ENCODE measurements at regions not wholly inside any gene's neighbourhood (a gene's known extent, or its start where the extent isn't known, plus 50 kb on each side); places are given as distances from the start of the nearest gene placed in this dataset.

DNA sequence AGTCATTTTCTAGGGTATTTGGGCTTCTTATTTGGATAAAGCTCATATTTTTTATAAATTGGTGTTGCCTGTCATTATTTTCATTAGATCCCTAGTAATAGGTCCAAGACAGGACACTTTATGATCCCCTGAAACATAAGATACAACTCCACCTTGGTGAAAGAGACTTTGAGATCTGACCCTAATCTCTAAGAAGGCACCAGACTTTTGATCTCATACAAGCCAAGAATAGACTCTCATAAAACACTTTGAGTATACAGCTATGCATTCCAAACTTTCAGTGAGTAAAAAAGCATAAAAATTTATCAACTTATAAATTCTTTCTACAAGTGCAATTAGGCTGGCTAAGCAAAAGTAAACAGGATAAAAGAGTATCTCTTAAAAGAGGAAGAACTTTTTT is 451.2 kb downstream of the MN1 start:
- Histone ChIP-seq H3K36me3 (ENCODE audit: control insufficient read depth in 2 of 2, insufficient read depth in 2 of 2, low read length in 1 of 2) (no peaks in the 10 kb centered on the region), H3K4me1 (ENCODE audit: control insufficient read depth in 2 of 2, insufficient read depth in 2 of 2, low read length in 2 of 2) (no peaks in the 10 kb centered on the region), H3K9me3 (ENCODE audit: control insufficient read depth in 2 of 2, insufficient read depth in 1 of 2, low read length in 1 of 2) (no peaks in the 10 kb centered on the region), H3K27ac (ENCODE audit: low read depth in 1 of 2, low read length in 1 of 2) (no peak overlapping the region), H3K4me3 (ENCODE audit: low read length in 2 of 2) (no peak overlapping the region), H3K27me3 (ENCODE audit: control insufficient read depth in 2 of 2, insufficient read depth in 1 of 2, low read length in 1 of 2) (no peaks in the 10 kb centered on the region)
- DNase-seq (ENCODE audit: low read depth in 6 of 9, low spot score in 9 of 9), result no peak

DNA sequence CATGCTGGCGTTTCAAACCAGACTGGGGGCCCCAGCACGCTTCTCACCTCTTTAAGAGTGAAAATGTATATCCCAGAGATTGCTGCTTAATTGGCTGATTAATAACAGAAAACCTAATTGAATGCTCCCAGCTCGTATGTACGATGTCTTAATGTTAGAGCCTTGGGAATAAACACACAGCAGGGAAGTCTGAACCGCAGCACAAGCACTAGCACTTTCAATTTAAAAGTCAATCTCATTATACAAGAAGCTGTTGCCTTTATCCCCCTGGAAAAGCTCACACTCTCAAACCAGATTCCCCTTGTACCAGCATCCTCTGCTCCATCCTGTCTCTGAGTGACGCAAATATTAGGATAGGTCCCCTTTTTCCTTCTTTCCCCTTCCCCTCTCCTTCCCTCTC is 449.1 kb downstream of the MN1 start:
- no peak for DNase-seq (ENCODE audit: low read depth in 6 of 9, low spot score in 9 of 9)

DNA sequence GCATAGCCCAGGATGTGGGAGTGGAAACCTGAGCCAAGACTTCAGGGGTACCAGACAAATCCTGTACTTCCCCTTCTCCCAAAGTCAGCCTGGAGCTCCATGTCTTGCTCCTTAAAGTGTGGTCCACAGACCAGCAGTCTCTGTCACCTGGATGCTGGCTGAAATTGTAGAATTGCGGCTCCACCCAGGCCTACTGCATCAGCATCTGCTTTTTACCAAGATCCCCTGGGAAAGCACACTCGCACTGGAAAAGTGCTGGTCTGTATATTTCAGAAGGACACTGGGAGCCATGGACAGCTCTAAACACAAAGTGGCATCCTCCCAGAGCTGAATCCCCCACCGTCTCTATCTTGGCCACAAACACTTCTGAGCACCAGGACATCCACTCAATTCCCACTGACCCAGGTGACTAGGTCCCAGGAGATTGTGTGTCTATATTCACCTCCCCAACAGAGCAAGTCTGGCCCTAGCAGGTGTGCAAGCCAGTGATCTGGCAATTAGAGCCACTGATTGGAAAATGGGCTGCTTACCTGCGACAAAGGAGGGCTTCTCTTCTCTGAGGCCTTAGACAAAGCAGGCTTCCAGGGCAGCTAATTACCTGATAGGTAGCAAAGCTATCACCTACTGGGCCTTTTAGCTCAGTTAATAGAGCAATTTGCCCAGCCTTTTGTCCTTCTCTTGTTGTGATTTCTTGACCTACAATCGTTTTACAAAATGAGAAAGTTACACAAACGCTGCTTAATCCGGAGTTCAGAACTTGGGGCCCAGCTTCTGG is 443.3 kb downstream of the MN1 start:
- H3K9me3 ChIP-seq (ENCODE audit: control insufficient read depth in 2 of 2, insufficient read depth in 1 of 2, low read length in 1 of 2), result no peaks in the 10 kb centered on the region
- no peaks in the 10 kb centered on the region for H3K4me1 ChIP-seq (ENCODE audit: control insufficient read depth in 2 of 2, insufficient read depth in 2 of 2, low read length in 2 of 2)
- no peak overlapping the region for H3K4me3 ChIP-seq (ENCODE audit: low read length in 2 of 2)
- H3K27me3 ChIP-seq (ENCODE audit: control insufficient read depth in 2 of 2, insufficient read depth in 1 of 2, low read length in 1 of 2), result no peaks in the 10 kb centered on the region
- WGBS, result 90% methylated on average over 7 of the region's 7 CpGs
- no peaks in the 10 kb centered on the region for H3K36me3 ChIP-seq (ENCODE audit: control insufficient read depth in 2 of 2, insufficient read depth in 2 of 2, low read length in 1 of 2)
- no peak for DNase-seq (ENCODE audit: low read depth in 6 of 9, low spot score in 9 of 9)
- no peak overlapping the region for H3K27ac ChIP-seq (ENCODE audit: low read depth in 1 of 2, low read length in 1 of 2)

More for the DNA sequence above, 449.1 kb downstream of the MN1 start:
- no peak overlapping the region for H3K4me3 ChIP-seq (ENCODE audit: low read length in 2 of 2)
- no peaks in the 10 kb centered on the region for H3K27me3 ChIP-seq (ENCODE audit: control insufficient read depth in 2 of 2, insufficient read depth in 1 of 2, low read length in 1 of 2)
- H3K36me3 ChIP-seq (ENCODE audit: control insufficient read depth in 2 of 2, insufficient read depth in 2 of 2, low read length in 1 of 2), result no peaks in the 10 kb centered on the region
- no peak overlapping the region for H3K27ac ChIP-seq (ENCODE audit: low read depth in 1 of 2, low read length in 1 of 2)
- H3K4me1 ChIP-seq (ENCODE audit: control insufficient read depth in 2 of 2, insufficient read depth in 2 of 2, low read length in 2 of 2), result no peaks in the 10 kb centered on the region
- 69% methylated on average over 6 of the region's 6 CpGs for WGBS
- H3K9me3 ChIP-seq (ENCODE audit: control insufficient read depth in 2 of 2, insufficient read depth in 1 of 2, low read length in 1 of 2), result no peaks in the 10 kb centered on the region

DNA sequence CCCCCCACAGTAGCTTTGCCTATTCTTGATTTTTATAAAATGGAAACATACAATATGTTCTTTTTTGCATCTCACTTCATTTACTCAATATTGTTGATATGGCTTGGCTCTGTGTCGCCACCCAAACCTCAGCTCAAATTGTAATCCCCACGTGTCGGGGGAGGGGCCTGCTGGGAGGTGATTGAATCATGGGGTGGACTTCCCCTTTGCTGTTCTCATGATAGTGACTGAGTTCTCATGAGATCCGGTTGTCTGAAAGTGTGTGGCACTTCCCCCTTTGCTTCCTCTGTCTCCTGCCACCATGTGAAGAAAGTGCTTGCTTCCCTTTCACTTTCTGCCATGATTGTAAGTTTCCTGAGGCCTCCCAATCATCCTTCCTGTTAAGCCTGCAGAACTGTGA is 431.3 kb downstream of the MN1 start:
- DNase-seq (ENCODE audit: low read depth in 6 of 9, low spot score in 9 of 9), result no peak
- H3K27me3 ChIP-seq (ENCODE audit: control insufficient read depth in 2 of 2, insufficient read depth in 1 of 2, low read length in 1 of 2), result no peaks in the 10 kb centered on the region
- H3K9me3 ChIP-seq (ENCODE audit: control insufficient read depth in 2 of 2, insufficient read depth in 1 of 2, low read length in 1 of 2), result peaks cover 0 to 1% of the 10 kb centered on the region in 2 donors
- 46% methylated on average over 4 of the region's 4 CpGs for WGBS
- no peak overlapping the region for H3K4me3 ChIP-seq (ENCODE audit: low read length in 2 of 2)
- H3K27ac ChIP-seq (ENCODE audit: low read depth in 1 of 2, low read length in 1 of 2), result no peak overlapping the region
- H3K4me1 ChIP-seq (ENCODE audit: control insufficient read depth in 2 of 2, insufficient read depth in 2 of 2, low read length in 2 of 2), result no peaks in the 10 kb centered on the region
- H3K36me3 ChIP-seq (ENCODE audit: control insufficient read depth in 2 of 2, insufficient read depth in 2 of 2, low read length in 1 of 2), result no peaks in the 10 kb centered on the region

DNA sequence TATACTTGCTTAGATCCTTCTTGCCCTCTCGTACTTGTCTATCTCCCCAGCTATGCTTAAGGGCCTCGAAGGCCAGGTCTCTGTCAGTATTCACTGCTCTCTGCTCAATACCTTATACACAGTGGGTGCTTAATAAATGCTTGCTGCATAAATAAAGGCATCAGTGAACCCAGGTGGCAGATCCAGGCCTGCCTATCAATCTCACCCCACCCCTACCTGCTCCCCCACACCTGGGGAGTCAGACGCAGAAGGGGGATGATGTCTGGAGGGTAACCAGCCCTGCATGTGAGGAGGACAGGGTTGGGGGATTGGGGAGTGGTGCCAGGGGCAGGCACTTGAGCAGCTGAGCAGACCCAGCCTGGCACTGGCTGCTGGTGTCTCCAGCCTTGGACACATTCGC is 430.6 kb downstream of the MN1 start:
- H3K27me3 ChIP-seq (ENCODE audit: control insufficient read depth in 2 of 2, insufficient read depth in 1 of 2, low read length in 1 of 2), result no peaks in the 10 kb centered on the region
- peaks cover 0 to 1% of the 10 kb centered on the region in 2 donors for H3K9me3 ChIP-seq (ENCODE audit: control insufficient read depth in 2 of 2, insufficient read depth in 1 of 2, low read length in 1 of 2)
- DNase-seq (ENCODE audit: low read depth in 6 of 9, low spot score in 9 of 9), result no peak
- no peaks in the 10 kb centered on the region for H3K36me3 ChIP-seq (ENCODE audit: control insufficient read depth in 2 of 2, insufficient read depth in 2 of 2, low read length in 1 of 2)
- no peak overlapping the region for H3K4me3 ChIP-seq (ENCODE audit: low read length in 2 of 2)
- WGBS, result 93% methylated on average over 4 of the region's 4 CpGs
- no peak overlapping the region for H3K27ac ChIP-seq (ENCODE audit: low read depth in 1 of 2, low read length in 1 of 2)
- no peaks in the 10 kb centered on the region for H3K4me1 ChIP-seq (ENCODE audit: control insufficient read depth in 2 of 2, insufficient read depth in 2 of 2, low read length in 2 of 2)

DNA sequence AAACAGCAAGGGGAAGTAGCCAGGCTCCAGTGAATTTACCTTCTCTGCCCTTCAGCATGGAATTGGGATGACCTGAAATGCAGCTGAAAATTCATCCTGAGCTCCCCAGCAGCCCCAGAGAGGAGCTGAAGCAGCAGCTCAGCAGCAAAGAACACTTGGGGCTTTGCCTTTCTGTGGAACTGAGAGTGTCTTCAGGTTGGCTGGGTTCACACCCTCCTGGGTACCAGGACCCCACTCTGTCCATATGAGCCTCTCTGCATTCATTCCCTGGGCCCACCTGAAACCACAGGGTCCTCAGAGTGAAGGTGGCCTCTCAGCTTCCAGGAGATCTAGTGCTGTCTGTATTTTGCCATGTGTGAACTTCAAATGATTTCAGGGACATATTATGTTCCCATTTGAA is 429.2 kb downstream of the MN1 start:
- Histone ChIP-seq H3K27ac (ENCODE audit: low read depth in 1 of 2, low read length in 1 of 2) (no peak overlapping the region), H3K9me3 (ENCODE audit: control insufficient read depth in 2 of 2, insufficient read depth in 1 of 2, low read length in 1 of 2) (peaks cover 0 to 1% of the 10 kb centered on the region in 2 donors), H3K36me3 (ENCODE audit: control insufficient read depth in 2 of 2, insufficient read depth in 2 of 2, low read length in 1 of 2) (no peaks in the 10 kb centered on the region), H3K4me3 (ENCODE audit: low read length in 2 of 2) (no peak overlapping the region), H3K27me3 (ENCODE audit: control insufficient read depth in 2 of 2, insufficient read depth in 1 of 2, low read length in 1 of 2) (no peaks in the 10 kb centered on the region), H3K4me1 (ENCODE audit: control insufficient read depth in 2 of 2, insufficient read depth in 2 of 2, low read length in 2 of 2) (no peaks in the 10 kb centered on the region)
- DNase-seq (ENCODE audit: low read depth in 6 of 9, low spot score in 9 of 9), result no peak

DNA sequence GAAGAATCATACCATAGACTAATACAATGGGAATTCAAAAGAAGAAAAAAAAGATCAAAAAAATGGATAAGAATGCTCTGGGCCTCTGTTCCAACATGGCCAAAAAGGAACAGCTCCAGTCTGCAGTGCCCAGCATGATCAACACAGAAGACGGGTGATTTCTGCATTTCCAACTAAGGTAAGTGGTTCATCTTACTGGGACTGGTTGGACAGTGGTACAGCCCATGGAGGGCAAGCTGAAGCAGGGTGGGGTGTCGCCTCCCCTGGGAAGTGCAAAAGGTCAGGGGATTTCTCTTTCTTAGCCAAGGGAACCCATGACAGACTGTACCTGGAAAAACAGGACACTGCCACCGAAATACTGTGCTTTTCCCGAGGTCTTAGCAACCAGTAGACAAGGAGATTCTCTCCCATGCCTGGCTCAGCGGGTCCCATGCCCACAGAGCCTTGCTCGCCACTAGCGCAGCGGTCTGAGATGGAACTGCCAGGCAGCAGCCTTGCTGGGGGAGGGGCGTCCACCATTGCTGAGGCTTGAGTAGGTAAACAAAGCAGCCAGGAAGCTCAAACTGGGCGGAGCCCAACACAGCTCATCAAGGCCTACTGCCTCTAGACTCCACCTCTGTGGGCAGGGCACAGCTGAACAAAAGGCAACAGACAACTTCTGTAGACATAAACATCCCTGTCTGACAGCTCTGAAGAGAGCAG is 428.4 kb downstream of the MN1 start:
- WGBS, result 86% methylated on average over 10 of the region's 10 CpGs
- no peaks in the 10 kb centered on the region for H3K36me3 ChIP-seq (ENCODE audit: control insufficient read depth in 2 of 2, insufficient read depth in 2 of 2, low read length in 1 of 2)
- peaks cover 0 to 1% of the 10 kb centered on the region in 2 donors for H3K9me3 ChIP-seq (ENCODE audit: control insufficient read depth in 2 of 2, insufficient read depth in 1 of 2, low read length in 1 of 2)
- H3K27me3 ChIP-seq (ENCODE audit: control insufficient read depth in 2 of 2, insufficient read depth in 1 of 2, low read length in 1 of 2), result no peaks in the 10 kb centered on the region
- DNase-seq (ENCODE audit: low read depth in 6 of 9, low spot score in 9 of 9), result peak in 1 of 9 donors; percentile 6
- H3K4me1 ChIP-seq (ENCODE audit: control insufficient read depth in 2 of 2, insufficient read depth in 2 of 2, low read length in 2 of 2), result no peaks in the 10 kb centered on the region
- no peak overlapping the region for H3K4me3 ChIP-seq (ENCODE audit: low read length in 2 of 2)
- no peak overlapping the region for H3K27ac ChIP-seq (ENCODE audit: low read depth in 1 of 2, low read length in 1 of 2)

DNA sequence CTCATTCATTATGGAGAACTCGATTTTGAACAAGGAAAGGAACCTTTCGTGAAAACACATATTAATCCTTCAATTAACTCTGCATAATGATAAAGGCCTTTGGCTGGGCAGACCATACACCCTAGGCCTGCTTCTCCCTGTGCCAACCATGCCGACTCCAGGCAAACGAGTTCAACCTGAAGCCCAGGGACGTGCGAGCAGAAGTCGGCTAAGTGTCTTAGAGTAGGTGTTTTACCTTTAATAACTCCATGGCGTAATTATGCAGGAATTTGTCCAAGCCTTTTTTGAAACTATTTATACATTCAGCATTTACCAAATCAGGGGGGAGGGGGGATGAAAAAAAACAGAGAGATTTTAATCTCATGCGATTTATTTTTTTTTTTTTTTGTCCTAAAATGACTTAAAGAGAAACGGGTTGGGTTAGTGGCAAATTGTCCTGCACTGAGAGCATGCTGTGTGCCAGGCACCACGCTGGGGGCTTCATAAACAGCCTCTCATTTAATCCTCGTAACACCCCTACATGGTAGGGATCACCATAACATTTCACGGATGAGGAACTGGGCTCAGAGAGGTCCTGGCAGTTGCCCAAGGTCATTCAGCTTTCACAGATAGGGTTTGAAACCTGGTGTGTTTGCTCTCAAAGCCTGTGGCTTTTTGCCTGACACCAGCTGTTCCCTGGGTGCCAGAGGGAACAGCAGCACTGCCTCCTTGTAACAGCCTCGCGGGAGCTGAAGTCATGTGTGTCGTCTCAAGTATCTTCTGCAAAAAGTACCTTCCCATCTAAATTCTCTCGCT is 423.9 kb downstream of the MN1 start:
- Histone ChIP-seq H3K4me1 (ENCODE audit: control insufficient read depth in 2 of 2, insufficient read depth in 2 of 2, low read length in 2 of 2) (no peaks in the 10 kb centered on the region), H3K27ac (ENCODE audit: low read depth in 1 of 2, low read length in 1 of 2) (no peak overlapping the region), H3K27me3 (ENCODE audit: control insufficient read depth in 2 of 2, insufficient read depth in 1 of 2, low read length in 1 of 2) (no peaks in the 10 kb centered on the region), H3K36me3 (ENCODE audit: control insufficient read depth in 2 of 2, insufficient read depth in 2 of 2, low read length in 1 of 2) (no peaks in the 10 kb centered on the region), H3K9me3 (ENCODE audit: control insufficient read depth in 2 of 2, insufficient read depth in 1 of 2, low read length in 1 of 2) (no peaks in the 10 kb centered on the region), H3K4me3 (ENCODE audit: low read length in 2 of 2) (no peak overlapping the region)
- 88% methylated on average over 17 of the region's 17 CpGs for WGBS
- DNase-seq (ENCODE audit: low read depth in 6 of 9, low spot score in 9 of 9), result peak in 1 of 9 donors; percentile 2

DNA sequence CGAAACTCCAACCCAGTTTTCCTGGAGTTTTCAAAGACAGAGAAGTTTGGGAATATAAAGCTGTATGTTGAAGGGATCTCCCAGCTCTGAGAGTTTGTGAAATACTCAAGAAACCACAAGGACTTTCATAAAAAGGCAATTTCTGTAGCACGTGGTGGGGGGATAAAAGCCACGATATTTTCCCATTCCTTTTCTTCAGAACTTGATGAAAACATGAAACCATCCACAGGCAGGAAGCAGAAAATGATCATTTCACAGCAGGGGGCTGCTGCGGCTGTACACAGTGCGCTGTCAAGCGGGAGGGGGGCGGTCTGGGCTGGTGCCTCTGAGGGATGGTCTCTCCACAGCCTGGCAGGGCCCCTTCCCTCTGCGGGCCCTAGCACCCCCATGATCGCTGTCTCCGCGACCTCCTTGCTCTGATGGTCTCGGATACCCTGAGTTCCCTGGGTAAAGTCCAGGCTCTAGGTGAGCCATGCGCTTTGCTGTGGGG is 423.2 kb downstream of the MN1 start:
- DNase-seq (ENCODE audit: low read depth in 6 of 9, low spot score in 9 of 9), result no peak
- H3K4me1 ChIP-seq (ENCODE audit: control insufficient read depth in 2 of 2, insufficient read depth in 2 of 2, low read length in 2 of 2), result no peaks in the 10 kb centered on the region
- no peaks in the 10 kb centered on the region for H3K9me3 ChIP-seq (ENCODE audit: control insufficient read depth in 2 of 2, insufficient read depth in 1 of 2, low read length in 1 of 2)
- WGBS, result 76% methylated on average over 13 of the region's 13 CpGs
- no peaks in the 10 kb centered on the region for H3K27me3 ChIP-seq (ENCODE audit: control insufficient read depth in 2 of 2, insufficient read depth in 1 of 2, low read length in 1 of 2)
- no peak overlapping the region for H3K4me3 ChIP-seq (ENCODE audit: low read length in 2 of 2)
- H3K27ac ChIP-seq (ENCODE audit: low read depth in 1 of 2, low read length in 1 of 2), result no peak overlapping the region
- no peaks in the 10 kb centered on the region for H3K36me3 ChIP-seq (ENCODE audit: control insufficient read depth in 2 of 2, insufficient read depth in 2 of 2, low read length in 1 of 2)
